BLaER1 (cell line): ENCODE measurements at regions not wholly inside any gene's neighbourhood (a gene's known extent, or its start where the extent isn't known, plus 50 kb on each side); places are given as distances from the start of the nearest gene placed in this dataset.

Experiments used
- H3K27ac ChIP-seq: shearing (Covaris generic); formaldehyde crosslinking; 2 replicates; pipeline ENCODE4 v1.8.1; 2022
- H3K27me3 ChIP-seq: shearing (Covaris generic); formaldehyde crosslinking; 2 replicates; pipeline ENCODE4 v1.8.1; 2022
- H3K36me3 ChIP-seq: shearing (Covaris generic); formaldehyde crosslinking; 2 replicates; pipeline ENCODE4 v1.8.1; 2022
- H3K4me1 ChIP-seq: shearing (Covaris generic); formaldehyde crosslinking; 2 replicates; pipeline ENCODE4 v1.8.1; 2022
- H3K4me2 ChIP-seq: shearing (Covaris generic); formaldehyde crosslinking; 2 replicates; pipeline ENCODE4 v1.8.1; 2022
- H3K4me3 ChIP-seq: shearing (Covaris generic); formaldehyde crosslinking; 2 replicates; pipeline ENCODE4 v1.8.1; 2022
- H3K9ac ChIP-seq: shearing (Covaris generic); formaldehyde crosslinking; 2 replicates; pipeline ENCODE4 v1.8.1; 2022
- H3K9me3 ChIP-seq: shearing (Covaris generic); formaldehyde crosslinking; 2 replicates; pipeline ENCODE4 v1.8.1; 2022
- H4K20me1 ChIP-seq: shearing (Covaris generic); formaldehyde crosslinking; 2 replicates; pipeline ENCODE4 v1.8.1; 2022
- Cebpa-rat ChIP-seq: shearing (Covaris generic); IDR thresholded peaks from 2 replicates; pipeline ENCODE4 v1.8.1; 2022

- Histone ChIP-seq H3K27me3 (no peaks in the 10 kb centered on the region), H3K27ac (no peak overlapping the region), H3K9me3 (peaks cover under 1% of the 10 kb centered on the region; the same call in 1 of the 2 replicates), H3K4me1 (peaks cover 37% of the 10 kb centered on the region), H4K20me1 (no peaks in the 10 kb centered on the region), H3K9ac (no peak overlapping the region), H3K4me2 (no peak overlapping the region), H3K4me3 (no peak overlapping the region), H3K36me3 (no peaks in the 10 kb centered on the region)
- no peak for TF ChIP-seq Cebpa-rat
These were observed 156.5 kb downstream of the ANKRD60 start for GRCh38 chr20:58071991-58072390.

GRCh38 chr20:58071298-58071697 is 157.2 kb downstream of the ANKRD60 start:
- H3K27ac ChIP-seq = no peak overlapping the region
- H3K9ac ChIP-seq = no peak overlapping the region
- no peaks in the 10 kb centered on the region for H3K27me3 ChIP-seq
- no peaks in the 10 kb centered on the region for H3K36me3 ChIP-seq
- no peak for TF ChIP-seq Cebpa-rat
- H4K20me1 ChIP-seq = no peaks in the 10 kb centered on the region
- H3K4me3 ChIP-seq = no peak overlapping the region
- no peak overlapping the region for H3K4me2 ChIP-seq
- no peaks in the 10 kb centered on the region for H3K9me3 ChIP-seq
- peaks cover 34% of the 10 kb centered on the region for H3K4me1 ChIP-seq

- peaks cover 28% of the 10 kb centered on the region for H3K4me1 ChIP-seq
- no peaks in the 10 kb centered on the region for H3K9me3 ChIP-seq
- TF ChIP-seq Cebpa-rat = no peak
- no peaks in the 10 kb centered on the region for H3K27me3 ChIP-seq
- no peaks in the 10 kb centered on the region for H4K20me1 ChIP-seq
- no peak overlapping the region for H3K27ac ChIP-seq
- H3K4me3 ChIP-seq = no peak overlapping the region
- H3K36me3 ChIP-seq = no peaks in the 10 kb centered on the region
- no peak overlapping the region for H3K4me2 ChIP-seq
- H3K9ac ChIP-seq = no peak overlapping the region
These were observed 157.7 kb downstream of the ANKRD60 start for GRCh38 chr20:58070664-58071196.

GRCh38 chr20:58069796-58070663 is 158.4 kb downstream of the ANKRD60 start:
- no peak for TF ChIP-seq Cebpa-rat
- no peak overlapping the region for H3K4me3 ChIP-seq
- H3K27ac ChIP-seq = no peak overlapping the region
- no peaks in the 10 kb centered on the region for H4K20me1 ChIP-seq
- H3K9ac ChIP-seq = no peak overlapping the region
- H3K27me3 ChIP-seq = no peaks in the 10 kb centered on the region
- H3K4me2 ChIP-seq = no peak overlapping the region
- H3K4me1 ChIP-seq = peaks cover 21% of the 10 kb centered on the region
- H3K36me3 ChIP-seq = no peaks in the 10 kb centered on the region
- H3K9me3 ChIP-seq = no peaks in the 10 kb centered on the region

- Histone ChIP-seq H3K27me3 (no peaks in the 10 kb centered on the region), H3K36me3 (no peaks in the 10 kb centered on the region), H3K4me2 (no peak overlapping the region), H3K9ac (no peak overlapping the region), H3K4me1 (peaks cover 13% of the 10 kb centered on the region), H3K4me3 (no peak overlapping the region), H3K27ac (no peak overlapping the region), H3K9me3 (no peaks in the 10 kb centered on the region), H4K20me1 (no peaks in the 10 kb centered on the region)
- TF ChIP-seq Cebpa-rat = no peak
These were observed 159.2 kb downstream of the ANKRD60 start for GRCh38 chr20:58069207-58069606.

- H3K36me3 ChIP-seq = no peaks in the 10 kb centered on the region
- no peak for TF ChIP-seq Cebpa-rat
- no peak overlapping the region for H3K9ac ChIP-seq
- H3K4me1 ChIP-seq = no peaks in the 10 kb centered on the region
- no peaks in the 10 kb centered on the region for H4K20me1 ChIP-seq
- H3K4me3 ChIP-seq = no peak overlapping the region
- H3K4me2 ChIP-seq = no peak overlapping the region
- H3K27me3 ChIP-seq = no peaks in the 10 kb centered on the region
- H3K9me3 ChIP-seq = peaks cover 8% of the 10 kb centered on the region; the same call in 1 of the 2 replicates
- no peak overlapping the region for H3K27ac ChIP-seq
These were observed 162.7 kb downstream of the ANKRD60 start for GRCh38 chr20:58065508-58066361.

GRCh38 chr20:58064411-58065010 is 163.9 kb downstream of the ANKRD60 start:
- H3K36me3 ChIP-seq = no peaks in the 10 kb centered on the region
- H3K9ac ChIP-seq = no peak overlapping the region
- peaks cover 8% of the 10 kb centered on the region; the same call in 1 of the 2 replicates for H3K9me3 ChIP-seq
- TF ChIP-seq Cebpa-rat = no peak
- H3K4me1 ChIP-seq = no peaks in the 10 kb centered on the region
- no peaks in the 10 kb centered on the region for H4K20me1 ChIP-seq
- no peak overlapping the region for H3K27ac ChIP-seq
- no peak overlapping the region for H3K4me3 ChIP-seq
- H3K27me3 ChIP-seq = no peaks in the 10 kb centered on the region
- H3K4me2 ChIP-seq = no peak overlapping the region

GRCh38 chr20:58059260-58059544 is 169.3 kb downstream of the ANKRD60 start:
- no peaks in the 10 kb centered on the region for H3K36me3 ChIP-seq
- H3K4me2 ChIP-seq = no peak overlapping the region
- no peaks in the 10 kb centered on the region for H3K4me1 ChIP-seq
- H3K4me3 ChIP-seq = no peak overlapping the region
- H3K27ac ChIP-seq = no peak overlapping the region
- no peak overlapping the region for H3K9ac ChIP-seq
- no peaks in the 10 kb centered on the region for H4K20me1 ChIP-seq
- peaks cover 8% of the 10 kb centered on the region; the same call in 1 of the 2 replicates for H3K9me3 ChIP-seq
- no peak for TF ChIP-seq Cebpa-rat
- no peaks in the 10 kb centered on the region for H3K27me3 ChIP-seq

GRCh38 chr20:58058421-58059259 is 169.8 kb downstream of the ANKRD60 start:
- Histone ChIP-seq H3K4me3 (no peak overlapping the region), H3K9me3 (peaks cover 8% of the 10 kb centered on the region; the same call in 1 of the 2 replicates), H3K9ac (no peak overlapping the region), H3K27ac (no peak overlapping the region), H3K27me3 (no peaks in the 10 kb centered on the region), H3K4me1 (no peaks in the 10 kb centered on the region), H3K36me3 (no peaks in the 10 kb centered on the region), H3K4me2 (no peak overlapping the region), H4K20me1 (no peaks in the 10 kb centered on the region)
- TF ChIP-seq Cebpa-rat = no peak
